HG03064 (cell line): ENCODE measurements at regions not wholly inside any gene's neighbourhood (a gene's known extent, or its start where the extent isn't known, plus 50 kb on each side); places are given as distances from the start of the nearest gene placed in this dataset.

Experiments
- ATAC-seq: cut with Tn5 transposase; IDR thresholded peaks from one replicate; pipeline ENCODE4 v1.9.1; 2021; ENCODE audit warnings: low read depth; ENCODE audit not compliant: unreplicated experiment

GRCh38 chr9:120294003-120294402 is 286.0 kb downstream of the CDK5RAP2 start:
- no peak for ATAC-seq

- ATAC-seq: no peak
These were observed 287.4 kb downstream of the CDK5RAP2 start for GRCh38 chr9:120292606-120293005.

- no peak for ATAC-seq
These were observed 288.9 kb downstream of the CDK5RAP2 start for GRCh38 chr9:120291050-120291449.

GRCh38 chr9:120289990-120290975 is 289.7 kb downstream of the CDK5RAP2 start:
- no peak for ATAC-seq

- no peak for ATAC-seq
These were observed 290.9 kb downstream of the CDK5RAP2 start for GRCh38 chr9:120289098-120289497.

- no peak for ATAC-seq
These were observed 293.4 kb downstream of the CDK5RAP2 start for GRCh38 chr9:120286530-120286929.

GRCh38 chr9:120284821-120285220 is 295.1 kb downstream of the CDK5RAP2 start:
- ATAC-seq: no peak

- no peak for ATAC-seq
These were observed 298.3 kb downstream of the CDK5RAP2 start for GRCh38 chr9:120281665-120282064.

- no peak for ATAC-seq
These were observed 312.0 kb downstream of the CDK5RAP2 start for GRCh38 chr9:120267929-120268328.

- ATAC-seq: no peak
These were observed 314.2 kb downstream of the CDK5RAP2 start for GRCh38 chr9:120265791-120266190.

- no peak for ATAC-seq
These were observed 315.4 kb downstream of the CDK5RAP2 start for GRCh38 chr9:120264528-120264927.

- ATAC-seq: no peak
These were observed 316.1 kb downstream of the CDK5RAP2 start for GRCh38 chr9:120263836-120264235.

GRCh38 chr9:120261419-120261818 is 318.5 kb downstream of the CDK5RAP2 start:
- no peak for ATAC-seq

GRCh38 chr9:120259100-120259499 is 320.9 kb downstream of the CDK5RAP2 start:
- no peak for ATAC-seq

GRCh38 chr9:120258096-120258495 is 321.9 kb downstream of the CDK5RAP2 start:
- no peak for ATAC-seq

GRCh38 chr9:120257483-120257882 is 322.5 kb downstream of the CDK5RAP2 start:
- ATAC-seq: no peak

- no peak for ATAC-seq
These were observed 323.8 kb downstream of the CDK5RAP2 start for GRCh38 chr9:120256146-120256545.

- ATAC-seq: no peak
These were observed 327.7 kb downstream of the CDK5RAP2 start for GRCh38 chr9:120252248-120252647.

GRCh38 chr9:120242116-120242811 is 337.7 kb downstream of the CDK5RAP2 start:
- ATAC-seq: no peak

GRCh38 chr9:120236596-120236995 is 343.4 kb downstream of the CDK5RAP2 start:
- ATAC-seq: no peak

GRCh38 chr9:120235081-120235480 is 344.9 kb downstream of the CDK5RAP2 start:
- no peak for ATAC-seq

- no peak for ATAC-seq
These were observed 349.7 kb downstream of the CDK5RAP2 start for GRCh38 chr9:120230227-120230626.
